MCF 10A (cell line): ENCODE measurements at regions not wholly inside any gene's neighbourhood (a gene's known extent, or its start where the extent isn't known, plus 50 kb on each side); places are given as distances from the start of the nearest gene placed in this dataset.

ENCODE experiments used
- BruUV-seq: library from RNA; stranded (reverse); fragments of 400-500 nt; replicated peaks from 2 replicates; lab custom pipeline; 2021; lab: Mats Ljungman, UMichigan
- CTCF ChIA-PET: fragments of 300-600 bp; sonication (Branson Sonifier 250); formaldehyde crosslinking; extraction: SDS; loops from one replicate; lab custom pipeline; 2021; ENCODE audit warnings: antibody characterized with exemption, inconsistent platforms; lab: Yijun Ruan, JAX
- POLR2A ChIA-PET: fragments of 300-600, 350-650 bp; sonication (Branson Sonifier 250); formaldehyde crosslinking; extraction: SDS; loops from one replicate; lab custom pipeline; 2020; ENCODE audit warnings: antibody characterized with exemption, inconsistent platforms; lab: Yijun Ruan, JAX
- DNase-seq: peaks from one replicate; pipeline ENCODE4 v3.0.0-alpha.2; 2018; ENCODE audit not compliant: unreplicated experiment
- H3K27ac Mint-ChIP-seq: one replicate; pipeline ENCODE4 v1.8.0; 2022; ENCODE audit warnings: mild to moderate bottlenecking, low read depth, mixed read lengths; ENCODE audit not compliant: unreplicated experiment
- H3K27me3 Mint-ChIP-seq: one replicate; pipeline ENCODE4 v1.8.0; 2022; ENCODE audit warnings: mixed read lengths; ENCODE audit not compliant: insufficient read depth, unreplicated experiment
- H3K36me3 Mint-ChIP-seq: one replicate; pipeline ENCODE4 v1.8.0; 2022; ENCODE audit warnings: mild to moderate bottlenecking, moderate library complexity, mixed read lengths; ENCODE audit not compliant: insufficient read depth, unreplicated experiment
- H3K4me1 Mint-ChIP-seq: one replicate; pipeline ENCODE4 v1.8.0; 2022; ENCODE audit warnings: mixed read lengths; ENCODE audit not compliant: insufficient read depth, unreplicated experiment
- H3K4me3 Mint-ChIP-seq: one replicate; pipeline ENCODE4 v1.8.0; 2022; ENCODE audit warnings: mild to moderate bottlenecking, moderate library complexity, mixed read lengths; ENCODE audit not compliant: unreplicated experiment
- H3K9me3 Mint-ChIP-seq: one replicate; pipeline ENCODE4 v1.8.0; 2022; ENCODE audit warnings: mixed read lengths; ENCODE audit not compliant: unreplicated experiment
- intact Hi-C: fragments of 100-400 bp; cut with micrococcal nuclease; formaldehyde crosslinking; loops from 2 replicates; pipeline ENCODE4 v1.14.1; 2022
- TF ChIP-seq, protein P1 (sequence below): fragments of 200-600 bp; IDR thresholded peaks from one replicate; pipeline ENCODE4 v1.8.0; 2022; ENCODE audit warnings: antibody characterized with exemption, mild to moderate bottlenecking; ENCODE audit not compliant: unreplicated experiment

GRCh38 chr6:93069856-93070255 is 349.5 kb downstream of the EPHA7 start:
- TF ChIP-seq, protein P1, sequence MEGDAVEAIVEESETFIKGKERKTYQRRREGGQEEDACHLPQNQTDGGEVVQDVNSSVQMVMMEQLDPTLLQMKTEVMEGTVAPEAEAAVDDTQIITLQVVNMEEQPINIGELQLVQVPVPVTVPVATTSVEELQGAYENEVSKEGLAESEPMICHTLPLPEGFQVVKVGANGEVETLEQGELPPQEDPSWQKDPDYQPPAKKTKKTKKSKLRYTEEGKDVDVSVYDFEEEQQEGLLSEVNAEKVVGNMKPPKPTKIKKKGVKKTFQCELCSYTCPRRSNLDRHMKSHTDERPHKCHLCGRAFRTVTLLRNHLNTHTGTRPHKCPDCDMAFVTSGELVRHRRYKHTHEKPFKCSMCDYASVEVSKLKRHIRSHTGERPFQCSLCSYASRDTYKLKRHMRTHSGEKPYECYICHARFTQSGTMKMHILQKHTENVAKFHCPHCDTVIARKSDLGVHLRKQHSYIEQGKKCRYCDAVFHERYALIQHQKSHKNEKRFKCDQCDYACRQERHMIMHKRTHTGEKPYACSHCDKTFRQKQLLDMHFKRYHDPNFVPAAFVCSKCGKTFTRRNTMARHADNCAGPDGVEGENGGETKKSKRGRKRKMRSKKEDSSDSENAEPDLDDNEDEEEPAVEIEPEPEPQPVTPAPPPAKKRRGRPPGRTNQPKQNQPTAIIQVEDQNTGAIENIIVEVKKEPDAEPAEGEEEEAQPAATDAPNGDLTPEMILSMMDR, result no peak
- H3K27me3 Mint-ChIP-seq, result peaks cover 21% of the 10 kb centered on the region
- DNase-seq, result no peak
- no TSS peak for BruUV-seq
- H3K9me3 Mint-ChIP-seq, result peaks cover 8% of the 10 kb centered on the region
- ChIA-PET CTCF (no interaction called here), POLR2A (no interaction called here)
- no peaks in the 10 kb centered on the region for H3K4me1 Mint-ChIP-seq
- H3K36me3 Mint-ChIP-seq, result no peaks in the 10 kb centered on the region
- intact Hi-C loops, result no loop called here
- no peak overlapping the region for H3K4me3 Mint-ChIP-seq
- no peak overlapping the region for H3K27ac Mint-ChIP-seq

DNA sequence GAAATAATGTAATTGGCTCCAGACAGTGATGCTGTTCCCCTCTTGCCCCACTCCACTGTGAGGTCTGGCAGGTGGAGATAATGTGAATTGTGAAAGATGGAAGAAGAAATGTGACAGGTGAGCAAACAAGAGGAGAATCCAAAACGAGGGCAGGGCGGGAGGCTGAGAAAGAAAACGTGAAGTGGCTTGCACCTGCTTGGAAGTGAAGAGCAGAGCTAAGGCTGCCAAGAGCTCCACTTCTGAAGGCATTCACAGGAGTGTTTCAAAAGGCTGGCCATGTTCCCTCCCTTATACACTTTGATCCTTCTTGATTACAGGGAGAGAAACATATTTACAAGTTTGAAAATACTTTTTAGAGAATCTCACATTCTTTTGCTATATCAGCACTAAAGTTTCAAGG is 359.4 kb downstream of the EPHA7 start:
- no peak for DNase-seq
- Mint-ChIP-seq H3K4me3 (no peak overlapping the region), H3K27ac (no peak overlapping the region), H3K36me3 (no peaks in the 10 kb centered on the region), H3K9me3 (no peaks in the 10 kb centered on the region), H3K27me3 (peaks cover 50% of the 10 kb centered on the region), H3K4me1 (no peaks in the 10 kb centered on the region)
- CTCF ChIA-PET, result no interaction called here
- TF ChIP-seq, protein P1, result no peak
- no TSS peak for BruUV-seq
- POLR2A ChIA-PET, result interaction anchor here (0.9 kb wide), 1 partner anchor 129 kb away, joined by 3 read pairs; no protein-coding TSS in a partner anchor
- intact Hi-C loops, result no loop called here

- POLR2A ChIA-PET, result no interaction called here
- no peak for DNase-seq
- intact Hi-C loops, result no loop called here
- no TSS peak for BruUV-seq
- TF ChIP-seq, protein P1, result no peak
- H3K27ac Mint-ChIP-seq, result no peak overlapping the region
- no peaks in the 10 kb centered on the region for H3K36me3 Mint-ChIP-seq
- CTCF ChIA-PET, result no interaction called here
- peaks cover 68% of the 10 kb centered on the region for H3K27me3 Mint-ChIP-seq
- H3K4me3 Mint-ChIP-seq, result no peak overlapping the region
- no peaks in the 10 kb centered on the region for H3K9me3 Mint-ChIP-seq
- no peaks in the 10 kb centered on the region for H3K4me1 Mint-ChIP-seq
Measured at GRCh38 chr6:93057584-93057983, 361.8 kb downstream of the EPHA7 start.

DNA sequence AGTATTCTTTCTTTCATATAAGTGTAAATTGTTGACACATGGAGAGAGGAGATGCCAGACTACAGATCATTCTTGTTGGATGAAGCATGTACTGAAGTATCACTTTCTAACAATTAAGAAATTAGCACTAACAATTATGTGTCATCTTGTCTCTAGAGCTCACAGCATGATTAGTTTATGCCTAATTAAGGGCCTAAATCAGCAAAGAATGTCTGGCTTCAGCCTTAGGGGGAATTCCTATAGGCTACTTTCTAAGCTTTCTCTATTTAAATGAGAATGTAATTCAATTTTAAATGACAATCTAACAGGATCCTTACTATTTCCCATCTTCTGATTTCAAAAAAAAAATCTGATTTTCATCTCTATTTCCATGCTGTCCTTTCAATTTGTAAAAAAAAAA is 371.0 kb downstream of the EPHA7 start:
- H3K4me3 Mint-ChIP-seq, result no peak overlapping the region
- CTCF ChIA-PET, result no interaction called here
- H3K9me3 Mint-ChIP-seq, result no peaks in the 10 kb centered on the region
- no TSS peak for BruUV-seq
- H3K27ac Mint-ChIP-seq, result no peak overlapping the region
- peaks cover 26% of the 10 kb centered on the region for H3K27me3 Mint-ChIP-seq
- TF ChIP-seq, protein P1, result no peak
- DNase-seq, result no peak
- POLR2A ChIA-PET, result no interaction called here
- intact Hi-C loops, result no loop called here
- no peaks in the 10 kb centered on the region for H3K36me3 Mint-ChIP-seq
- no peaks in the 10 kb centered on the region for H3K4me1 Mint-ChIP-seq
